GM19328 (cell line): ENCODE measurements at regions not wholly inside any gene's neighbourhood (a gene's known extent, or its start where the extent isn't known, plus 50 kb on each side); places are given as distances from the start of the nearest gene placed in this dataset.
"Not testable (repeated sequence)": the region's sequence is repeated elsewhere in the genome, so short reads cannot be mapped to it uniquely, and the experiment has no call there.

Experiments
- ATAC-seq: cut with Tn5 transposase; IDR thresholded peaks from one replicate; pipeline ENCODE4 v1.9.1; 2021; ENCODE audit warnings: mild to moderate bottlenecking, moderate library complexity; ENCODE audit not compliant: unreplicated experiment

DNA sequence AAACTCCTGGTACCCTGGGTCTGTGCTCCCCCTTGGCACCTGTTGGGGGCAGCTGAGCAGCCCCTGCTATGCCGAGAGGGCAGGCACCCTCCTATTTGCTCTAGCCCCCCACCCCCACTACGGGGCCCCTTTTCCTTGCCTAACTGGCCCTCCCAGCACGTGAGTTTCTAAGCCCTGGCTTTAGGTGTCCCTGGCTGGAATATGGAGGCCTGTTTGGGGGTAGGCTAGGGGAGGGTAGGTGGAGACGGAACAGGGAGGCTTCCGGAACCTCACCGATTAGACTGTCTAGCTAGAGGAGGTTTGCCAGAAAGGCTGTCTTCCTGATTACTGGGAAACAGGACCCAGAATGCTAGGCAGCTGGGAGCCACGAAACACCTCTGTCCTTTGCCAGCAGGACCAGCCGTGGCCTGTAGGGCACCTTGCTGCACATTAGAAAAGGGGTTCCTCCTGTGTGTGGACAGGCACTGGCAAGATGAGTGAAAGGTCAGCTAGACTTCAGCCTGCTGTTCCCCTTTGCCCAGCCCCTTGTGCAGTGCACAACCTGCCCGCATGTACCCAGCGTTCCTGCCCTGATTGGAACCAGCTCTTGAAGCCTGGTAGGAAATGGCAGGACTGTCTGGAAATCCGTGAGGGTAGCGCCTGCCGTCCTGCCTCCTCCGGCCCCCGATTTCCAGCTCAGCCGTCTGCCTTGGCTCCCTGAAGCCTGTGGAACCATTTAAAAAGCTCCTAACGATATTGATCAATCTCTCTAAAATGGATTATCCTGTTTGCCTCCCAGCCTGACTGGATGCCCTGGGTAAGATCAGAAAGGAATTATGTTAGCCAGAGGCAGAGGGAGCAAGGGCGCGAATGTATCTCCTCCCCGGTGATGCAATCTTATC is 83.4 kb upstream of the GSE1 start:
- ATAC-seq, result no peak

DNA sequence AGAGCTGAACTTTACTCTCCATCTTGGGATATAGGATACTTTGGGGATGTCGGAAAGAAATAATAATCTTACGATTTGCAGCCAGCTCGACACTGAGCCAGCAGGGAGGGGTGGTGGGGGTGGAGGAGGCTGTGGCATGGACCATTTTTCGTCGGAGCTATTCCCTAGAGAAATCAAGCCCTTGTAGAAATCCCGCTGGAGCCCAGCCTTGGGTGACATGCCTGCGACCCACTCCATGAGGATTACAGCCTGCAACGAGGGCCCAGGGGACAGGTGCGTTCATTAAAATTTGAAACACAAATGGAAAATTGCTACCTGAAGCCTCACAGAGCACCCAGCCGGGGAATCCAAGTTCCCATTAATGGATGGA is 82.8 kb upstream of the GSE1 start:
- no peak for ATAC-seq

DNA sequence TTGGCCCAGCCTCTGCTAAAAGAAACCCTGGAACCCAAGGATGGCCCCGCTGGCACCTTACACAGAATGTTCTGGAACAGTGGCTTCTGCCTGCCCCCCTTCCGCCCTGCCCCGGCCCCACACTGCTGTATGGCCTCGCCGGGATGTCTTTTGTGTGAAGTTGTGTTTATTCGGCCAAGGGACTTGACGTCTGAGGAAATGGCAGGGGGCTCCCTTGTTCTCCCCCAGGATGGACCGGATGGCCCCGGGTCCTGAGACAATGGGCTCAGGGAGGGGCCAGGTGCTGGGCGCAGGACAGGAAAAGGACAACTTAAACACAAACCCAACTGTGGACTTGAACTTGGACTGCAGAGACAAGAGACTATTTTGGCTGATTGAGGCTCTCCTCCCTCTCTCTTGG is 81.6 kb upstream of the GSE1 start:
- ATAC-seq, result no peak

DNA sequence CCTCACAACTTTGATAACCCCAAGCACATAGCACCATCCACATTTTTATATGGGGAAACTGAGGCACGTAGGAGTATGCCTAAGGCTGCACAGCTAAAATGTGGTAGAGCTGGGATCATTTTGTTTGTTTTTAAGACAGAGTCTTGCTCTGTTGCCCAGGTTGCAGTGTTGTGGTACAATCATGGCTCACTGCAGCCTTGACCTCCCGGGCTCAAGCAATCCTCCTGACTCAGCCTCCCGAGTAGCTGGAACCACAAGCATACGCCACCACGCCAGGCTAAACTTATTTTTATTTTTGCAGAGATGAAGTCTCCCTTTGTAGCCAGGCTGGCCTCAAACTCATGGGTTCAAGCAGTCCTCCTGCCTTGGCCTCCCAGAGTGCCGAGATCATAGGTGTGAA is 81.0 kb upstream of the GSE1 start:
- no peak for ATAC-seq

DNA sequence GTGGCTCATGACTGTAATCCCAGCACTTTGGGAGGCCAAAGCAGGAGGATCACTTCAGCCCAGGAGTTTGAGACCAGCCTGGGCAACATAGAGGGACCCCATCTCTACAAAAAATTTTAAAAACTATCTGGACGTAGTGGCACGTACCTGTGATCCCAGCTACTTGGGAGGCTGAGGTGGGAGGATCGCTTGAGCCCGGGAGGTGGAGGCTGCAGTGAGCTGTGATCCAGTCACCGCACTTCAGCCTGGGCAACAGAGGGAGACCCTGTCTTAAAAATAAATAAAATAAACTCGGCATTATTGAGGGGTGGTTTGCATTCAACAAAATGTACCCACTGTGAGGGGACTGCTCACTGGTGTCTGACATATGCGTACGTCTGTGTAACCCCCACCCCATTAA is 79.5 kb upstream of the GSE1 start:
- not testable (repeated sequence) for ATAC-seq

DNA sequence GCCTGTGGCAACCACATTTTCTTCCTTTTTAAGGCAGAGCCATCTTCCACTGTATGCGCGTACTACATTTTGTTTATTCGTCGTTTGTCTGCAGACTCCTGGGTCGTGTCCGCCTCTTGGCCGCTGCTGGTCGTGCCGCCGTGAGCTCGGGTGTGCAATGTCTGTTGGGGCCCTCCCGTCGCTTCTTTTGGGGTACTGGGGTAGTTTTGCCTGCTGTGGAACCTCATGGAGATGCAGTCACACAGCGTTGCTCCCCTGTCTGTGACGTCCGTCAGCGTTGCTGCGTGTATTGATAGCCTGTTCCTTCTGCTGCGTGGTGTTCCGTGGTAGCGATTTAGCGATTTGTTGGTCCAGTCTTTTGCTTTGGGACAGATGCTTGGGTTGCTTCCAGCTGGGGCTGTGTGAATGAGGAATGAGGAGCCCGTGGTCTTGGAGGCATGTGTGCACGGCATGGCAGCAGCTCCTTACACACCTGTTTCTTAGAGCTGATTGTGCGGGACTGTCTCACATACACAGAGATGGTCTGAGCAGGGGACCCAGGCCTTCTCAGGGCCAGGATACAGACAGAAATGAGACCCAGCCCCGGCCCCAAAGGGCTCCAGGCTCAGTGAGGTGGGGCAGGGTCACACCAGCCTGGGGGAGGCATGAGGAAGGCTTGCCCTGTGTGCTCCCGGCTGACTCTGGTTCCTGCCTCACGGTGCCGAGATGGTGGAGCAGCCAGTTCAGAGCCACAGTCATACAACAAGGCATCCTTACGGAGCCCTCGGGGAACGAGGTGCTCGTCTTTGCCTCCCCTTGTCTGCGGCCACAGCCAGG is 78.4 kb upstream of the GSE1 start:
- no peak for ATAC-seq

DNA sequence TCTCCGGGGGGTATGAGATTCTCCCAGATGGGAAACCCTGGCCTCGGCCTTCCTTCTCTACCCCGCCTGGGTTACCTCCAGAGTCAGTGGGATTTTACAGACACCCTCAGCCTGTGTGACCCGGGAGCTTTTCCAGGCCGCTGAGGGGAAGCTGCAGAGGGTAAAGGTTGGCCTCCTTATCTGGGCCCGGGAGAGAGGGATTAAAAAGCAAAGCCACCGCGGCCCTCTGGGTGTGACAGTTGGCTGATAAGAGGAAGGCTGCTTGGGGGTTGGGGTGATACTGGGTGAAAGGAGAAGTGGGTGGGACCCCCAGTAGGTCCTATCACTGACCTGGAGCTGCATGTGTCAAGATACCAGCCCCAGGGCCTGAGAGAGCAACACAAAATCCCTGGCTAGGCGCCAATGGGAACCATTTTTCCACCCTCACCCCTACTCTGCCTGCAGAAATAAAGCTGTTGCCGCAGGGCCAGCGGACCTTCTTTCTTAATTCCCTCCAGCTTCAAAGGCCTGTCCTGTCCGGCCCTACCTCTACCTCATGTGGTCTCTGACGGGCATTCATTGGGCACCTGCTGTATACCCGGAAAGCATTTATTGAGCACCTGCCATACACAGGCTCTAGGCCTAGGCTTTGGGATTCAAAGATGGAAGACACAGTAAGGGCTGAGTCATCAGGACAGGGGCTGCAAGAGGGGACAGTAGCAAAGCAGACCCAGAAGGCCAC is 77.6 kb upstream of the GSE1 start:
- no peak for ATAC-seq

DNA sequence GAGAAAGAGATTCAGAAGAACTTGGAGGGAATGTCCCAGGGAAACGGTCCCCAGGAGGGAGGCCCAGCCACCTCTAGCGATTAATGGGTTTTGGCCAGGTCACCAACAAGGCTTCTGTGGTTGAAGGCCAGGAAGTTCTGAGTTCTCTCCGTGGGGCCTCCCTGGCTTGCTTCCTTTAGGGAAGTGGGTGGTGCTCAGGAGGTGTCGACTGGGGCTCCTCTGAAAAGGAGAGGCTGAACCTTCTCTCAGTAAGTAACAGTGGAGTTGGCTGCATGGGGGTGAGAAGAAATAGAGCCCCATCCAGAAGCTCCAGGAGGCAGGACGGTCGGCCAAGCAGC is 77.1 kb upstream of the GSE1 start:
- ATAC-seq, result no peak

DNA sequence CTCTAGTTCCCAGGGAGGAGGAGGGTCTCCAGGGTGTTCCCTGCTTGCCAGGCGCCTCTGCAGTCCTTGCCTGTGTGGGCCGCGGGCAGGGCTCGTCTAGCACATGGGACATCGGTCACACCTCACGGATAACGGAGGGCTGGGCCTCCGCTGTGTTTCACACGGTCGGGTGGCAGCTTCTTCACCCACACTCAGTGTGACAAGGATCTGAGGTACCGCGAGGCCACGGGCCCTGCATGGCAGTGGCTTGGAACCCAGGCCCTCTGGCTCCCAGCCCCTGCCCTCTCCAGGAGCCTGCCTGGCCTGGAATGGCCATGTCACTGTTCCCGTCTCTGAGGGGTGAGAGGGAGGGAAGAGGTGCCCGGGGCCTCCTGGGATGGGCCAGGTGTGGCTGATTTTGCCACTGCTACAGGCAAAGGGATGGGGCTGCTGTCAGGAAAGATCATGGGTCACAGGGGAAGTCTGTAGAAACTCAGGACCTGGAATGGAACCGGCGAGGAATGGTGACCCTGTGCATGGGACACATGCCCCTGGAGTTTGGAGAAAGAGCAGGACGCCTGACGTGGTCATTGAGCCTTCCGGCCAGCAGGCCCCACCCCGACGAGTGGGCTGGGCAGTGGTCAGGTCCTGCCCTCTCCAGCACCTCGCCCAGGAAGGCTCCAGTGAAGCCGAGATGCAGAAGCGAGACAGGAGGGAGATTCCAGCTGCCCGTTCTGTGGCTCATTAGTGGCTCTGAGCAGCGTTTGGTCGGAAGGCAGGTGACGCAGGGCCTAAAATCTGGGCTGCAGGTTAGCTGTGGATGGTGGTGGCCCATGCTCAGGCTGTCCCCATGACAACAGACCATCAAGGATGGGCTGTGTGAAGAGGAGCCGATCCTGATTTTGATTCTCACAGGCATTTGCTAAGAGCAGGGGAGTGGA is 76.5 kb upstream of the GSE1 start:
- no peak for ATAC-seq

DNA sequence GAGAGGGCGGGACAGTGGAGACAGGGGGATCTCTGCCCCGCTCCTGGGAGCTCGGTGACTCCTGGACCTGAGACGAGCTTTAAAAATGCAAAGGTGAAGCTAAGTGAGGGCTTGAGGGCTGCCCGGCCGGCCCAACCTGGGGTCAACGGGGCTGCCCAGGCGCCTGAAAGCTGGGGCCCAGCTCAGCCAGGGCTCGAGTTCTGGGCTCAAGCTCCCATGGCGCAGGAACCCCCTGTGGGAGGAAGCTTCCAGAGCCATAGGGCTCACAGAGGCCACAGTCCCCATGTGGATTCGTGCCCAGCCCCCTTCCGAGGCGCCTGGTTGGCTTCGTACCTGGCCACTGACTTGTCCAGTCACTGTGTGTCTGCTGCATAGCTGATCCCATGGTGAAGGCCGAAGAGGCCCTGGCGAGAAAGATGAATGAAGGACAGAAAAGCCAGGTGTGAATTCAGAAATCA is 75.8 kb upstream of the GSE1 start:
- no peak for ATAC-seq

DNA sequence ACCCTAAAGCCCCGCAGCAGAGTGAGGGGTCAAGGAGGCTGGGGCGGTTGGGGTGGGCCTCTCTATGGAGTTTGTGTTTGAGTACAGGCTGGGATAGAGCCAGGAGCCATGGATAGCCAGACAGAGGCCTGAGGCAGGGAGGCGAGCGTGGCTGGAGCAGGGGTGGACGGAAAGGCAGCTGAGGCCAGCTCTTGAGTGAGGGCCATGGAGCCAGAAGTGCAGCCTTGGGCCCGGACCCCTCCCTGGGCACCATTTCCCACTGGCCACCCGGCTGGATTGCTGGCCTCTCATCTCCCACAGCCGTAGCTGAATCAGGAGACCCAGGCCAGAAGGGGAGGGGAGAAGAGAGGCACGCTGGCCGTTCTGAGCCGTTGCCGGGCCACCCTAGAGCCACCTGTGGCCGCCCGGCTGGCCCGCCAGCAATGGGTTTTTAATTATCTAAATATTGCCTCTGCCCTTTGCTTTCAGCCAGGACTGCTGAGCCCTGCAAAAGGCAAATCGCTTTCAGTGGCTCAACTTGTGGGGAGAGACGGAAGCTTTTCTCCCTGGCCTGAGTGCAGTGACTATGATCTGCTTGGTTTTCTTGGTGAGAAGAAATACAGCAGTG is 75.2 kb upstream of the GSE1 start:
- ATAC-seq, result no peak

DNA sequence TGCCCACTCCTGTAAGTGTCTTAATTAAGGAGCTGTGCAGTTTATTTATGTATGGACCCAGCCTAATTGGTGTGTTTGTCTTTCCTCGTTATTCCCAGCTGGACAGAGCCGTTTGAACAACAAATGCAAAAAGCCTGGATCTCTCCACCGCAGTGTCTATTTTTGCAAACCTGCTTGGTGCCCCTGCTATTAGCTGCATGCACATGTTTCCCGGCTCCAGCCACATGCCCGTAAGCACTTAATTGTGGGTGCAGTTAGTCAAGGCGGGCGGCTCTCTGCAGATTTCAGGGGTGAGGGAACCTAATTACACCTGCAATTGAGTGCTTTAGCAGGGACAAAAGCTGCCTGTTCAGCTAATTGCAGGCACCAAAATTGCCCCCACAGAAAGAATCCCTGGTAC is 74.0 kb upstream of the GSE1 start:
- ATAC-seq, result no peak

DNA sequence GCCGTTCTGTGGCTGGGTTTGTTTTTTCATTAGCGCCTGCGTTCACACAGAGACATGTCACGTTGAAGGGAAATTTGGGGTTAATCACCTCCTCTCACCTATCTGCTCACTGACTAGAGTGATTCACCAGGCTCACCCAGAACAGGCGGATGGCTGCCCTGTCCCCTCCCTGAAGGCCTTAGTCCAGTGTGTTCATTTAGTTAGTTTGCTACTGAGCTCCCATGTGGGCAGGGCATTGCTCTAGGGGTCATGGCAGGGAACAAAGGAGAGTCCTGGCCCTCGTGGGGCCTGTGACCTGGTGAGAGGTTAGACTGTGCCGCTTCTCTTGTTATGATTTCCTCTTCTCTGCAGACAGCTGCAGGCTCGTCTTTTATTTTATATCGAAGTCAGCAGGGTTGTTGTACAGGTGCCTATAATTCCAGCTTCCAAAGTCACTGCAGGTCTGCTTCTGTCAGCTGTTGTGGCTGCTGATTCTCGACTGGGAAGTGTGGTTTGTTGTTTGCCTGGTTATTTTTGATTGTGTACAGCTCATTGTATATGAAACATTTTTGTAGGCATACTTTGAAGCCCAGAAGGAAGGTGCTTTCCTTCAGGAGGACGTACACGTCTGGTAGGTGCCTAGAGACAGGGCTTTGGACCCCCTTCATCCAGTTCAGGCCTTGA is 73.4 kb upstream of the GSE1 start:
- ATAC-seq, result no peak

DNA sequence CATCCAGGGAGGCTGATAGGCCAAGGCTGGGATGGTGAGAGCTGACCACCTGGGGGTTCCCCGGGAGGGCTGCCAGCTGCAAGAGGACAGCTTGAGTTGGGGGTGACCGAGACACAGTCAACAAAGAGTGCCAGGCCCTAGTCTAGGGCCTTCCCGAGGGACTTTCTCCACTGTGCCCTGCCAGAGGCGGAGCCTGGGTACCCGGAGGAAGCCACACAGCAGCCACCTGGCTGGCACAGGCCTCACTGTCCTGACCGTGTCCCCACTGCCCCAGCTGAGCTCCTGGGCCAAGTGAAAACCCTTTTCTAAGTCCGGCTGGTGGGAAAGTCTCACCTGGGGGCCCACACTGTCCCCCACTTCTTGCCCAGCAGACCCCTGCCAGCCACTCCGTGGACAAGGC is 71.9 kb upstream of the GSE1 start:
- no peak for ATAC-seq

DNA sequence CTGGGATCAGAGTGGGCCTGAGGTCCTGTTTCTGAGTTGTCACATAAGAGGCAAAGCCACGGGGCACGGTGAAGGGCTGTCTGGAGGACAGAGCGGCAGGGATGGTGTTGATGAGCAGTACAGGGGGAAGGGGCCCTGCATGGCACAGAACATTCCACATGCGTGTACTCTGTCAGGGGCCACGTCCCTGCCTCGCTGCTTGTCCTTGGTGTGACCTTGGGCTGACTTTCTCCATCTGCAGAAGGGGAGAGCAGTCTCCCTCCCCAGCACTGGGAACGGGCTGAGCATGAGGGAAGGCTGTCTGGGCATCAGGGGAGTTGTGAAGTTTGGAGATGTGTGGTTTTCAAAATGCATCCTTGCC is 71.5 kb upstream of the GSE1 start:
- no peak for ATAC-seq

DNA sequence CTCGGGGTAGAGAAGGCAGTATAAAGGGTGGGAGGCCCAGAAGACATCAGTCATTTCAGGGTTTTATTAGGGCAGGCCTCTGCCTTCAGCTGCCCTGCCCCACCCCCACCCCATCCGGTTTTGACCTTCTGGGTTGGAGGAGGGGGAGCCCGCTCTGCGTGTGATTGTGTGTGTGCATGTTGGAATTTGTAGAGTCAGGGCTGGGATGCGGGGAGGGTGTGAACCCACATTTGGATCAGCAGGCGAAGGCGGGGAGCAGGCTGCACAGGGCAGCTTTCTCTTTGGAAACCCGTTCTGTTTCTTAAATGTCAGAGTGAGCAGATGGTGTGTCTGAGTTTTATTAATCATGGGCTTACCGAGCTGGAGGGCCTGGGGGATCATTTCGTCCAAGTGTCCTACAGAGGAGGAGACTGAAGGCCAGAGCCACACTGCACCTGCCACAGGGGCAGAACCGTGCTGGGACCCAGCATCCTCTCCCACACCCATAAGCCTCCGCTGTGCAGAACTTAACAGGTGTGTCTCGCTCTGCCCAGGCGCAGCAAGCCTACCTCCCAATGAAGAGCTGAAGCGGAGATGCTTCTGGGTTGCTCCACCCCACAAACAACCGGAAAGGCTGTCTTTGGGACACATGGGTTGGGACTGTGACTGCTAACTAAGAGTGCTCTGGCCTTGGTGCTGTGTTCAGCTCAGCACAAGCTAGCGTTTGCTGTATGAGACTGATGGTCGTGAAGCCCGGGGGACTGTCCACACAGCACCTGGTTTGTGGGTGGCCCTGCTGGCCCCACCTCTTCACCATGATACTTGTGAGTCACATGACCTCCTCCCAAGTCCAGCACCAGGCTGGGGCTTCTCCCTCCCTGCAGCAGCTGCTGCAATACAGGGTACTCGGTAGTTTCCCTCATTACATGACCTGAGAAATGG is 70.9 kb upstream of the GSE1 start:
- ATAC-seq, result no peak

DNA sequence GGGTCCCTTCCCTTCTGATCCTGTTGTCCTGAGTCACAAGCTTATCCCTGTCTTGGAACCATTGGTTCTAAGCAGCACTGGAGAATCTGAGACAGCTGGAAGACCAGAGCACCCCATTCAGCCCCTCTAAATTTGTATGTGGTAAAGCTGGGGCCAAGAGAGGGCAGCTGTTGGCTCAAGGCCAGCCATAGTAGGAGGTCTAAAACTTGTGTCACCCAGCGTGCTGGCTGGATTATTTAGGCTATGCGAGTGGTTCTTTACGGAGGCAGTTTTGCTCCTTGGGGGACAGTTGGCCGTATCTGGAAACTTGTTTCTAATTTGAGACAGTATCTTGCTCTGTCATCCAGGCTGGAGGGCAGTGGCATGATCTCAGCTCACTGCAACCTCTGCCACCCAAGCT is 69.6 kb upstream of the GSE1 start:
- ATAC-seq, result no peak

DNA sequence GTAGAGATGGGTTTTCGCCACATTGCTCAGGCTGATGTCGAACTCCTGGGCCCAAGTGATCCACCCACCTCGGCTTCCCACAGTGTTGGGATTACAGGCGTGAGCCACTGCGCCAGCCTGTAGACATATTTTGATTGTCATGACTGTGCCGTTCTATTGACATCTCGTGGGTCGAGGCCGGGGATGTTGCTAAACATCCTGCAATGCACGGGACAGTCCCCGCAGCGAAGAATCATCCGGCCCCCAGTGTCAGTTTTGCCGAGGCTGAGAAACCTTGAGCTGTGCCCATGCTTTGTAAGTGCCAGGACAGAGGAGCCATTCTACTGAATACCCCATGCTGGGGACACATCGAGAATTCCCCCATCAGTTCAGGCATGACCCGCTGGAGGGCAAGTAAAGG is 69.1 kb upstream of the GSE1 start:
- no peak for ATAC-seq

DNA sequence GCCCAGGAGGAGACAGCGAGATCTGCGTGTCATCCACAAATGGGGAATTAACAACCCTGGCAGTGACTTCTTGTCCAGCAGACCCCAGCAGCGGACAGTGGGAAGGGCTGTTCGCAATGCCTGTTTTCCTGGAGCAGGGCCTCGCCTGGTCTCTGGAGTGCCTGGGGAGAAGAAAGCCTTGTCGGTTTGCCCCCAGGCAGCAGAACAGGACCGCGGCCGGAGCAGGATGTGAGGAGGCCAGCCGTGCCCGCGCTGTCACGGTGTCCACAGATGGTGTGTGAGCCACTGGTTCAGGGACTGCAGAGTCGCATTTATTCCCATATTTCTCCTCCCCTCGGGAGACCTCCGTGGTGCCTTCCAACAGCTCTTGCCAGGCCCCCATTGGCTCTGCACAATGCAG is 68.5 kb upstream of the GSE1 start:
- no peak for ATAC-seq
